ENCODE measurements at regions not wholly inside any gene's neighbourhood (a gene's known extent, or its start where the extent isn't known, plus 50 kb on each side); places are given as distances from the start of the nearest gene placed in this dataset.

GRCh38 chr11:71112990-71113389, 139.4 kb downstream of the SHANK2 start:
- H3K4me3 Mint-ChIP-seq: no peak overlapping the region
- Histone ChIP-seq H3K27ac (ENCODE audit: low read depth) (0 out of 2 replicates have a peak overlapping the region, but pooled peaks have one; percentile 14), H3K79me2 (replicated peaks; ENCODE audit: insufficient read depth) (no peaks in the 10 kb centered on the region), H3K9me2 (ENCODE audit: insufficient read depth) (no peaks in the 10 kb centered on the region), H3K27me3 (ENCODE audit: insufficient read depth) (no peaks in the 10 kb centered on the region), H3K4me3 (no peak overlapping the region), H3F3A (replicated peaks; ENCODE audit: low read depth) (no peaks in the 10 kb centered on the region), H3K4me1 (ENCODE audit: insufficient read depth) (no peaks in the 10 kb centered on the region), H2AFZ (no peak overlapping the region), H4K20me1 (replicated peaks; ENCODE audit: insufficient read depth) (no peaks in the 10 kb centered on the region; the same call in 1 of the 2 replicates), H3K36me3 (ENCODE audit: insufficient read depth) (0 out of 2 replicates have a peak, but pooled peaks cover 7% of the 10 kb centered on the region), H3K4me2 (no peak overlapping the region)
- H3K36me3 Mint-ChIP-seq (ENCODE audit: low read depth): peaks cover 57% of the 10 kb centered on the region
- H3K27me3 Mint-ChIP-seq (ENCODE audit: insufficient read depth, low read depth, poor library complexity): peaks cover 12% of the 10 kb centered on the region
- no peaks in the 10 kb centered on the region for H3K9me3 Mint-ChIP-seq
- H3K4me1 Mint-ChIP-seq: peaks cover 25% of the 10 kb centered on the region
- peak; percentile 16; the same call in 2 of the 3 replicates for ATAC-seq
- no peak for TF ChIP-seq STAT1 (IDR thresholded peaks at IDR 0.05; ENCODE audit: unreplicated experiment)
- no peak for DNase-seq (ENCODE audit: low spot score)
- peak overlapping the region; percentile 68; the same call in 1 of the 2 replicates for H3K27ac Mint-ChIP-seq

- Histone ChIP-seq H3K4me1 (ENCODE audit: insufficient read depth) (no peaks in the 10 kb centered on the region), H2AFZ (no peak overlapping the region), H3K9me2 (ENCODE audit: insufficient read depth) (no peaks in the 10 kb centered on the region), H3K4me2 (no peak overlapping the region), H3K27me3 (ENCODE audit: insufficient read depth) (no peaks in the 10 kb centered on the region), H3K4me3 (no peak overlapping the region), H3F3A (replicated peaks; ENCODE audit: low read depth) (no peaks in the 10 kb centered on the region), H3K79me2 (replicated peaks; ENCODE audit: insufficient read depth) (no peaks in the 10 kb centered on the region), H3K27ac (ENCODE audit: low read depth) (no peak overlapping the region), H4K20me1 (replicated peaks; ENCODE audit: insufficient read depth) (no peaks in the 10 kb centered on the region; the same call in 1 of the 2 replicates), H3K36me3 (ENCODE audit: insufficient read depth) (0 out of 2 replicates have a peak, but pooled peaks cover 7% of the 10 kb centered on the region)
- no peak for DNase-seq (ENCODE audit: low spot score)
- Mint-ChIP-seq H3K9me3 (no peaks in the 10 kb centered on the region), H3K36me3 (ENCODE audit: low read depth) (peaks cover 56% of the 10 kb centered on the region), H3K27ac (peak overlapping the region; percentile 74), H3K4me1 (peaks cover 25% of the 10 kb centered on the region), H3K27me3 (ENCODE audit: insufficient read depth, low read depth, poor library complexity) (peaks cover 11% of the 10 kb centered on the region), H3K4me3 (no peak overlapping the region)
- ATAC-seq: peak; percentile 86
- no peak for TF ChIP-seq ETS1 (IDR thresholded peaks at IDR 0.05)
- no peak for TF ChIP-seq CREB1 (CRISPR knock-in tag; IDR thresholded peaks at IDR 0.05; ENCODE audit: low read depth)
- TF ChIP-seq ZNF331 (CRISPR knock-in tag; IDR thresholded peaks at IDR 0.05; ENCODE audit: low read depth): no peak
- no peak for TF ChIP-seq NANOG (IDR thresholded peaks at IDR 0.05; ENCODE audit: borderline replicate concordance)
- no peak for TF ChIP-seq ZNF114 (CRISPR knock-in tag; IDR thresholded peaks at IDR 0.05)
- TF ChIP-seq REST (IDR thresholded peaks at IDR 0.05; ENCODE audit: unreplicated experiment): no peak
- no peak for TF ChIP-seq EZH2phosphoT487 (IDR thresholded peaks at IDR 0.05; ENCODE audit: unreplicated experiment)
- no peak for TF ChIP-seq CTCF (conservative IDR thresholded peaks at IDR 0.05; ENCODE audit: low read depth in 2 of 2)
- no peak for TF ChIP-seq JUNB (IDR thresholded peaks at IDR 0.05; ENCODE audit: unreplicated experiment)
- TF ChIP-seq STAT1 (IDR thresholded peaks at IDR 0.05; ENCODE audit: unreplicated experiment): no peak
These were observed 139.9 kb downstream of the SHANK2 start for GRCh38 chr11:71112454-71112853.
